Right cardiac atrium (tissue), 5 donors: ENCODE measurements at regions not wholly inside any gene's neighbourhood (a gene's known extent, or its start where the extent isn't known, plus 50 kb on each side); places are given as distances from the start of the nearest gene placed in this dataset.

Source experiments
- ATAC-seq, 2 donors: fragments of 200-7000 bp; cut with Tn5 transposase; one replicate each; pipeline versions ENCODE4 v1.8.0 to v1.9.1; 2020; ENCODE audit warnings: moderate library complexity in 2 of 2, mild to moderate bottlenecking in 1 of 2
- DNase-seq, 3 donors: peaks; one replicate each; pipeline ENCODE4 v3.0.0-alpha.2; 2020
- H3K27ac ChIP-seq: one replicate; pipeline ENCODE4 v1.5.1; 2013; ENCODE audit warnings: mild to moderate bottlenecking, low read length, control low read depth, moderate library complexity
- H3K27me3 ChIP-seq: one replicate; pipeline ENCODE4 v1.6.1; 2013; ENCODE audit not compliant: control insufficient read depth, insufficient read depth
- H3K4me1 ChIP-seq: one replicate; pipeline ENCODE4 v1.6.1; 2013; ENCODE audit warnings: low read length; ENCODE audit not compliant: control insufficient read depth, insufficient read depth
- H3K4me3 ChIP-seq: one replicate; pipeline ENCODE4 v1.5.1; 2013; ENCODE audit warnings: low read length, control low read depth
- H3K9me3 ChIP-seq: one replicate; pipeline ENCODE4 v1.6.1; 2013; ENCODE audit warnings: low read length; ENCODE audit not compliant: control insufficient read depth
- WGBS: extraction: QIAGEN DNeasy Blood & Tissue Kit; methylation state at CpG from one replicate; pipeline ENCODE4 v1.1.7; 2013; 5-methylcytosine and 5-hydroxymethylcytosine counted together
- intact Hi-C, 4 donors: fragments of 100-400 bp; cut with DNase I; formaldehyde crosslinking; loops; one replicate each; pipeline versions ENCODE4 v1.11.0 to v1.14.0; 2022 to 2023
- donor health status: healthy with polysubstance abuse.
- donor health status: DM: no; HTN: yes; CAD: no.
- donor health status: DM: no; HTN: no; CAD: no.
- donor health status: DM: no; HTN: yes; CAD: no; lungs with severe emphysema.
- donor health status: DM: yes; HTN: yes; CAD: no.

- DNase-seq: no peak
- no peaks in the 10 kb centered on the region for H3K4me1 ChIP-seq
- no peak overlapping the region for H3K27ac ChIP-seq
- intact Hi-C loops: no loop called here
- no peak overlapping the region for H3K4me3 ChIP-seq
- ATAC-seq: no peak
- H3K27me3 ChIP-seq: no peaks in the 10 kb centered on the region
- 64% methylated on average over 2 of the region's 2 CpGs for WGBS
- H3K9me3 ChIP-seq: no peaks in the 10 kb centered on the region
Observed at GRCh38 chr2:122096761-122097160, 341.3 kb downstream of the TSN start.

GRCh38 chr2:122098306-122098705 lies 342.9 kb downstream of the TSN start:
- Histone ChIP-seq H3K4me3 (no peak overlapping the region), H3K9me3 (no peaks in the 10 kb centered on the region), H3K27me3 (no peaks in the 10 kb centered on the region), H3K27ac (no peak overlapping the region), H3K4me1 (no peaks in the 10 kb centered on the region)
- WGBS: 69% methylated on average over 1 of the region's 1 CpG
- no peak for DNase-seq
- ATAC-seq: no peak
- intact Hi-C loops: no loop called here

- DNase-seq (no peak), ATAC-seq (no peak)
- Histone ChIP-seq H3K4me3 (no peak overlapping the region), H3K9me3 (no peaks in the 10 kb centered on the region), H3K27ac (no peak overlapping the region), H3K4me1 (no peaks in the 10 kb centered on the region), H3K27me3 (no peaks in the 10 kb centered on the region)
- 52% methylated on average over 2 of the region's 2 CpGs for WGBS
- intact Hi-C loops: no loop called here
Observed at GRCh38 chr2:122100346-122100745, 344.9 kb downstream of the TSN start.

GRCh38 chr2:122100756-122101155 lies 345.3 kb downstream of the TSN start:
- H3K27ac ChIP-seq: no peak overlapping the region
- no peaks in the 10 kb centered on the region for H3K4me1 ChIP-seq
- no peak for DNase-seq
- H3K9me3 ChIP-seq: no peaks in the 10 kb centered on the region
- H3K27me3 ChIP-seq: no peaks in the 10 kb centered on the region
- no peak overlapping the region for H3K4me3 ChIP-seq
- ATAC-seq: no peak
- intact Hi-C loops: no loop called here

GRCh38 chr2:122101319-122101718 lies 345.9 kb downstream of the TSN start:
- no peaks in the 10 kb centered on the region for H3K27me3 ChIP-seq
- DNase-seq: no peak
- 96% methylated on average over 5 of the region's 5 CpGs for WGBS
- intact Hi-C loops: no loop called here
- no peak for ATAC-seq
- H3K4me3 ChIP-seq: no peak overlapping the region
- no peaks in the 10 kb centered on the region for H3K4me1 ChIP-seq
- no peaks in the 10 kb centered on the region for H3K9me3 ChIP-seq
- no peak overlapping the region for H3K27ac ChIP-seq

- no peaks in the 10 kb centered on the region for H3K27me3 ChIP-seq
- no peak overlapping the region for H3K4me3 ChIP-seq
- H3K4me1 ChIP-seq: no peaks in the 10 kb centered on the region
- DNase-seq (no peak), ATAC-seq (no peak)
- 93% methylated on average over 2 of the region's 2 CpGs for WGBS
- H3K27ac ChIP-seq: no peak overlapping the region
- H3K9me3 ChIP-seq: no peaks in the 10 kb centered on the region
- intact Hi-C loops: no loop called here
Observed at GRCh38 chr2:122105171-122105876, 349.9 kb downstream of the TSN start.

GRCh38 chr2:122105877-122106206 lies 350.4 kb downstream of the TSN start:
- intact Hi-C loops: no loop called here
- ATAC-seq: no peak
- no peaks in the 10 kb centered on the region for H3K9me3 ChIP-seq
- 42% methylated on average over 3 of the region's 3 CpGs for WGBS
- no peaks in the 10 kb centered on the region for H3K27me3 ChIP-seq
- no peak overlapping the region for H3K27ac ChIP-seq
- no peak overlapping the region for H3K4me3 ChIP-seq
- no peaks in the 10 kb centered on the region for H3K4me1 ChIP-seq
- no peak for DNase-seq

- no peak for DNase-seq
- H3K27me3 ChIP-seq: no peaks in the 10 kb centered on the region
- no peak overlapping the region for H3K27ac ChIP-seq
- intact Hi-C loops: no loop called here
- H3K4me3 ChIP-seq: no peak overlapping the region
- no peaks in the 10 kb centered on the region for H3K4me1 ChIP-seq
- 61% methylated on average over 1 of the region's 1 CpG for WGBS
- H3K9me3 ChIP-seq: no peaks in the 10 kb centered on the region
- ATAC-seq: no peak
Observed at GRCh38 chr2:122108186-122108585, 352.7 kb downstream of the TSN start.

GRCh38 chr2:122112216-122113005 lies 357.0 kb downstream of the TSN start:
- whole genome bisulfite sequencing: 66% methylated on average over 12 of the region's 12 CpGs
- H3K27ac ChIP-seq: no peak overlapping the region
- no peaks in the 10 kb centered on the region for H3K9me3 ChIP-seq
- ATAC-seq: no peak
- intact Hi-C loops: no loop called here
- H3K4me3 ChIP-seq: no peak overlapping the region
- no peak for DNase-seq
- H3K27me3 ChIP-seq: no peaks in the 10 kb centered on the region
- H3K4me1 ChIP-seq: no peaks in the 10 kb centered on the region

- no peaks in the 10 kb centered on the region for H3K27me3 ChIP-seq
- no peak overlapping the region for H3K27ac ChIP-seq
- intact Hi-C loops: no loop called here
- no peak overlapping the region for H3K4me3 ChIP-seq
- ATAC-seq: no peak
- no peaks in the 10 kb centered on the region for H3K9me3 ChIP-seq
- WGBS: 37% methylated on average over 2 of the region's 2 CpGs
- DNase-seq: no peak
- H3K4me1 ChIP-seq: no peaks in the 10 kb centered on the region
Observed at GRCh38 chr2:122114421-122114820, 359.0 kb downstream of the TSN start.

GRCh38 chr2:122117371-122117770 lies 361.9 kb downstream of the TSN start:
- intact Hi-C loops: no loop called here
- no peak overlapping the region for H3K27ac ChIP-seq
- 96% methylated on average over 2 of the region's 2 CpGs for WGBS
- DNase-seq (no peak), ATAC-seq (no peak)
- no peaks in the 10 kb centered on the region for H3K9me3 ChIP-seq
- H3K4me1 ChIP-seq: no peaks in the 10 kb centered on the region
- H3K4me3 ChIP-seq: no peak overlapping the region
- no peaks in the 10 kb centered on the region for H3K27me3 ChIP-seq
